ENCODE measurements at regions not wholly inside any gene's neighbourhood (a gene's known extent, or its start where the extent isn't known, plus 50 kb on each side); places are given as distances from the start of the nearest gene placed in this dataset.

GRCh38 chr4:156158747-156159146 is 205.1 kb upstream of the CTSO start:
- no peak overlapping the region for H3K4me3 ChIP-seq (ENCODE audit: control insufficient read depth, low read depth, low read length)
- DNase-seq (ENCODE audit: low read depth) = no peak
- TF ChIP-seq CTCF (conservative IDR thresholded peaks at IDR 0.05; ENCODE audit: control insufficient read depth, insufficient read depth, low read depth, low read length) = no peak

GRCh38 chr4:156154978-156155377 is 201.3 kb upstream of the CTSO start:
- peak; percentile 36 for TF ChIP-seq CTCF (conservative IDR thresholded peaks at IDR 0.05; ENCODE audit: control insufficient read depth, insufficient read depth, low read depth, low read length)
- no peak for DNase-seq (ENCODE audit: low read depth)
- H3K4me3 ChIP-seq (ENCODE audit: control insufficient read depth, low read depth, low read length) = no peak overlapping the region

GRCh38 chr4:156146571-156146970 is 192.9 kb upstream of the CTSO start:
- no peak for TF ChIP-seq CTCF (conservative IDR thresholded peaks at IDR 0.05; ENCODE audit: control insufficient read depth, insufficient read depth, low read depth, low read length)
- no peak overlapping the region for H3K4me3 ChIP-seq (ENCODE audit: control insufficient read depth, low read depth, low read length)
- DNase-seq (ENCODE audit: low read depth) = no peak

DNA sequence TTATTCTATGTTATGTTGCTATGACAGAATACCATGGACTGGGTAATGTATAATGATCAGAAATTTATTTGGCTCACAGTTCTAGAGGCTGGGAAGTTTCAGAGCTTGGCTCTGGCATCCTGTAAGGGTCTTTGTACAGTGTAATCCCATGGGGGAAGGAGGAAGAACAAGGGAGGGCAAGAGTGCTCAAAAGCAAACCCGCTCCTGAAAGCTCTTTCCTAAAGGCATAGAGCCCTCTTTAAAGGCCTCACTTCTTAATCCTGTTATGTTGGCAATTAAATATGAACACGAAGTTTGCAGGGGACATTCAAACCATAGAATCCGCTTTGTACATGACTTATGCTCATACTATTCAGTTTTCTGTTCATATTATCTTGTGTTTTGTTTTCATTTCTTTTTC is 191.3 kb upstream of the CTSO start:
- no peak for TF ChIP-seq CTCF (conservative IDR thresholded peaks at IDR 0.05; ENCODE audit: control insufficient read depth, insufficient read depth, low read depth, low read length)
- no peak overlapping the region for H3K4me3 ChIP-seq (ENCODE audit: control insufficient read depth, low read depth, low read length)
- DNase-seq (ENCODE audit: low read depth) = no peak

DNA sequence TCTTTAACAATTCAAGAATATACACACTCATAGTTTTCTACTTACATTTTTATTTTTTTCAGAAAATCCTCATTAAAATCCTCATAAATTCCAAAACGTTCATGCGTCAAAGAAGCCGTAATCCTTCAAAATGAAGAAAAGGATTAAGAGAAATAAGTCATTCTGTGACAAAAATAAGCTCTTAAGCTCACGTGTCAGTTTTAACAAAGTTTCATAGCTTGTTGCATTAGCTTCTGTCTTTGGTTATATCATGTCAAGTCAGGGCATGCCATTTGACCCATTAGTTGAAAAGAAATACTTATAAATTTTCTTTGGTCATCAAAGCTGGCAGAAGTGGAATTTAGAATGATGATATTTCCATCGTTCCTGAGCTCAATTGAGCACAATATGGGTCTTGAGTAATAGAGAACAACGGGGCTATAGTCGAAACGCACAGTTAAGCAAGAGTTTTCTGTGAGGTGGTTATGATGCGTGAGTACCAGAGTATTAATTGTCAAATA is 185.2 kb upstream of the CTSO start:
- no peak for TF ChIP-seq CTCF (conservative IDR thresholded peaks at IDR 0.05; ENCODE audit: control insufficient read depth, insufficient read depth, low read depth, low read length)
- no peak overlapping the region for H3K4me3 ChIP-seq (ENCODE audit: control insufficient read depth, low read depth, low read length)
- DNase-seq (ENCODE audit: low read depth) = no peak

DNA sequence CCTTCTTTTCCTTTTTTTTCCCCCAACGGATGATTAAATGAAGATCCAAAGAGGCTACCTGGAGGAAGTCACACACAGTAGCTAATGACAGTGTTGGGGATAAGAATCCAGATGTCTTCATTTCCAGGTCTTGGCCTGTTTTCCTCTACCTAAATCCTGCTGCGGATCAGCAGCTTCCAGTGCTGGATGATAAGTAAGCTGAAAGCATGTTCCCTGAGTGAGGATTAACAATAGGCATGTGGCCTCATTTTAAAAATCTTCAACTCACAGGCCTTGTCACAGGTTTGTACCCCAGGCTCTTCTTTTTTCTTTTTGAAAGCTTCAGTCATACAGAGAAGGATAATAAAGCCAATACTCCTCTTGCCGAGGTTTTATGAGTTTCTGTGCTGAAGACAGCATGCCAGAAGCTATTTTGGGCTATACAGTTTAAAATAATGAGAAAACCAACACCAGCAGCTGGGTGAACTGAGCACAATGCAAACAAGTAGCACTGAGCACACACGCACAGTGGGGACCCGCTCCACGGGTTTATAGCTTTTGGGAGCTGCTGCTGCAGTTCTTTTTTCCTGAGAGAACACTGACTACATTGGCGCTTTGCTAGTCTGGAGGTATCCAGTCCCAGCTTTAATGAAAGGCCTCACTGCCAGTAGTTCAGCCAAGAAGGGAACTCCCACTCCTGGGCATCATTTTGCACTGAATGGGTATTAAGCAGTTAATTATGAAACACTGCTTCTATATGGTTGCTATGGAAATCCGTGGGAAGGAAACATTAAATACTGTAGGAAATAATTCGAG is 184.2 kb upstream of the CTSO start:
- TF ChIP-seq CTCF (conservative IDR thresholded peaks at IDR 0.05; ENCODE audit: control insufficient read depth, insufficient read depth, low read depth, low read length) = no peak
- no peak for DNase-seq (ENCODE audit: low read depth)

More for the DNA sequence above, 184.2 kb upstream of the CTSO start:
- H3K4me3 ChIP-seq (ENCODE audit: control insufficient read depth, low read depth, low read length) = no peak overlapping the region

All from fibroblast of mammary gland (primary cell).